ENCODE measurements at regions not wholly inside any gene's neighbourhood (a gene's known extent, or its start where the extent isn't known, plus 50 kb on each side); places are given as distances from the start of the nearest gene placed in this dataset.

DNA sequence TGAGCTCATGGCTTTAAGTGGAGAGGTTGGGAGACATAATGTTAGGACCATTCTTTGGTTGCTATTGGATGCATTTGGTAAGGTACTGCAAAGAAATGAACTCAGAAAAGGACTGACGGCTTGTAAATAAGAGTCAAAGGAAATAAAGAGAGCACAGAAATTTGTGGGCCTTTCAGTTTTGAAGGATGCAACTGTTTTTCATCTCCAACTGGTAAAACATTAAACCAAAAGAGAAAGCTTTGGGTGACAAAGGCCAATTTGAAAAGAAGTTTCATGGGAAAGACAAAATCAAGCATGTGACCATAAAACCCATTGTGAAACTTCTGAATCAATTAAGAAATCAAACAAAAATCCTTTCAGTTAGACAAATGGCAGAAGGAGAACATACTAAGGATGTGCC lies 77.8 kb upstream of the SPOPL start:
- no peak overlapping the region for H3K4ac ChIP-seq (ENCODE audit: low read depth, low read length)
- H3K4me2 ChIP-seq (ENCODE audit: insufficient read depth, insufficient read length, low read length) = no peak overlapping the region
- H3K23me2 ChIP-seq (ENCODE audit: insufficient read length, low read depth, low read length, poor library complexity, severe bottlenecking) = no peaks in the 10 kb centered on the region
- H3K18ac ChIP-seq (ENCODE audit: insufficient read length, low read depth, low read length) = no peak overlapping the region
- no peak overlapping the region for H4K91ac ChIP-seq (ENCODE audit: insufficient read length, low read depth, low read length)
- Mint-ChIP-seq H3K27ac (no peak overlapping the region), H3K9me3 (peaks cover 28 to 32% of the 10 kb centered on the region in 2 experiments), H3K36me3 (ENCODE audit: insufficient read depth in 1 of 3, low read depth in 3 of 3) (peaks cover 13 to 34% (median 22%) of the 10 kb centered on the region in 3 experiments), H3K27me3 (ENCODE audit: low read depth) (no peaks in the 10 kb centered on the region), H3K4me3 (no peak overlapping the region), H3K4me1 (peaks cover under 1 to 16% of the 10 kb centered on the region in 2 experiments)
- H3K27ac ChIP-seq (ENCODE audit: insufficient read length, low read depth, low read length) = no peak overlapping the region
- H2BK20ac ChIP-seq (ENCODE audit: low read depth, low read length, poor library complexity, severe bottlenecking) = no peak overlapping the region
- DNase-seq = no peak
- H2AK5ac ChIP-seq (ENCODE audit: insufficient read length, low read length) = no peak overlapping the region
- H2AFZ ChIP-seq (ENCODE audit: low read length) = no peak overlapping the region
- no peak overlapping the region for H3T11ph ChIP-seq (ENCODE audit: low read length)
- no peak overlapping the region for H3K14ac ChIP-seq (ENCODE audit: insufficient read depth, low read length)
- H3K56ac ChIP-seq (ENCODE audit: insufficient read length, low read depth, low read length) = no peak overlapping the region
- H3K79me2 ChIP-seq (ENCODE audit: insufficient read depth, low read length) = no peaks in the 10 kb centered on the region
- TF ChIP-seq CTCF (conservative IDR thresholded peaks at IDR 0.05) = no peak
- WGBS (ENCODE audit: extremely low coverage, insufficient read length, low lambda C conversion rate) = no CpG with 5 or more reads among the region's 1 CpG
- H3K4me1 ChIP-seq (ENCODE audit: insufficient read depth, low read length) = no peaks in the 10 kb centered on the region; the same call in 1 of the 2 replicates
- no peak overlapping the region for H3K23ac ChIP-seq (ENCODE audit: insufficient read length, low read depth, low read length)
- H3K79me1 ChIP-seq (ENCODE audit: insufficient read depth, low read depth, low read length, poor library complexity, severe bottlenecking) = no peaks in the 10 kb centered on the region
- no peak overlapping the region for H4K8ac ChIP-seq (replicated peaks; ENCODE audit: insufficient read length, low read depth, low read length)
- no peaks in the 10 kb centered on the region for H3K9me3 ChIP-seq (ENCODE audit: control insufficient read depth, low read depth, low read length)
- H4K5ac ChIP-seq (ENCODE audit: insufficient read length, low read depth, low read length) = no peak overlapping the region
- no peaks in the 10 kb centered on the region for H3K27me3 ChIP-seq (ENCODE audit: insufficient read depth, low read length)
- H2BK12ac ChIP-seq (ENCODE audit: insufficient read length, low read depth, low read length) = no peak overlapping the region
- H4K20me1 ChIP-seq (ENCODE audit: control insufficient read depth, insufficient read depth, insufficient read length) = no peaks in the 10 kb centered on the region
- no peak overlapping the region for H2BK15ac ChIP-seq (ENCODE audit: low read depth, low read length)
- H2BK5ac ChIP-seq (ENCODE audit: insufficient read length, low read length) = no peak overlapping the region
- H3K9ac ChIP-seq (ENCODE audit: extremely low read depth, insufficient read length, low read length) = no peak overlapping the region
- H2BK120ac ChIP-seq (ENCODE audit: low read depth, low read length, poor library complexity, severe bottlenecking) = no peak overlapping the region

All from H9 (cell line).